Ectodermal cell (in vitro differentiated cells): ENCODE measurements at regions not wholly inside any gene's neighbourhood (a gene's known extent, or its start where the extent isn't known, plus 50 kb on each side); places are given as distances from the start of the nearest gene placed in this dataset.
A peak's percentile ranks its signal among the peaks of the same experiment; 100 is the strongest.

Experiments
- H3K27ac ChIP-seq: 2 replicates; pipeline ENCODE4 v1.7.0; 2013; ENCODE audit warnings: mild to moderate bottlenecking, low read depth, low read length; ENCODE audit not compliant: insufficient read depth, poor library complexity, severe bottlenecking
- H3K27me3 ChIP-seq: 2 replicates; pipeline ENCODE4 v1.7.0; 2013; ENCODE audit warnings: mild to moderate bottlenecking, low read length; ENCODE audit not compliant: insufficient read depth, control insufficient read depth, poor library complexity, severe bottlenecking
- H3K36me3 ChIP-seq: one replicate; pipeline ENCODE4 v1.7.0; 2013; ENCODE audit warnings: low read length; ENCODE audit not compliant: control insufficient read depth, insufficient read depth
- H3K4me1 ChIP-seq: one replicate; pipeline ENCODE4 v1.7.0; 2013; ENCODE audit warnings: low read length; ENCODE audit not compliant: control insufficient read depth, insufficient read depth
- H3K4me3 ChIP-seq: 2 replicates; pipeline ENCODE4 v1.7.0; 2013; ENCODE audit warnings: low read depth, low read length, control low read depth; ENCODE audit not compliant: insufficient read depth
- H3K9me3 ChIP-seq: 2 replicates; pipeline ENCODE4 v1.7.0; 2013; ENCODE audit warnings: mild to moderate bottlenecking, low read length, moderate library complexity; ENCODE audit not compliant: control insufficient read depth
- WGBS, 2 experiments: methylation state at CpG; one replicate each; pipeline ENCODE4 v1.1.7; 2013; ENCODE audit warnings: missing lambda C conversion rate in 2 of 2; 5-methylcytosine and 5-hydroxymethylcytosine counted together

- Histone ChIP-seq H3K4me1 (no peaks in the 10 kb centered on the region), H3K36me3 (peaks cover 27% of the 10 kb centered on the region), H3K27me3 (no peaks in the 10 kb centered on the region), H3K4me3 (no peak overlapping the region), H3K27ac (no peak overlapping the region), H3K9me3 (no peaks in the 10 kb centered on the region)
- 95% methylated on average over 6 of the region's 6 CpGs for WGBS, 2 experiments
Observed at GRCh38 chr3:127033171-127033570, 50.3 kb downstream of the PLXNA1 start.

GRCh38 chr3:127033786-127034185 is 50.9 kb downstream of the PLXNA1 start:
- H3K4me1 ChIP-seq: no peaks in the 10 kb centered on the region
- WGBS, 2 experiments: 94 to 95% methylated on average over 20 of the region's 20 CpGs
- no peak overlapping the region for H3K27ac ChIP-seq
- no peaks in the 10 kb centered on the region for H3K27me3 ChIP-seq
- no peaks in the 10 kb centered on the region for H3K9me3 ChIP-seq
- H3K4me3 ChIP-seq: no peak overlapping the region
- peaks cover 27% of the 10 kb centered on the region for H3K36me3 ChIP-seq

GRCh38 chr3:127034195-127034989 is 51.5 kb downstream of the PLXNA1 start:
- Histone ChIP-seq H3K27ac (no peak overlapping the region), H3K27me3 (no peaks in the 10 kb centered on the region), H3K36me3 (peaks cover 27% of the 10 kb centered on the region), H3K9me3 (no peaks in the 10 kb centered on the region), H3K4me3 (no peak overlapping the region), H3K4me1 (no peaks in the 10 kb centered on the region)
- 94 to 95% methylated on average over 30 of the region's 30 CpGs for WGBS, 2 experiments

GRCh38 chr3:127034990-127035652 is 52.2 kb downstream of the PLXNA1 start:
- no peaks in the 10 kb centered on the region for H3K27me3 ChIP-seq
- no peaks in the 10 kb centered on the region for H3K4me1 ChIP-seq
- no peak overlapping the region for H3K27ac ChIP-seq
- H3K36me3 ChIP-seq: peaks cover 25% of the 10 kb centered on the region
- no peak overlapping the region for H3K4me3 ChIP-seq
- H3K9me3 ChIP-seq: no peaks in the 10 kb centered on the region
- WGBS, 2 experiments: 92 to 95% methylated on average over 13 of the region's 13 CpGs

- no peaks in the 10 kb centered on the region for H3K27me3 ChIP-seq
- no peak overlapping the region for H3K4me3 ChIP-seq
- 94 to 96% methylated on average over 10 of the region's 10 CpGs for WGBS, 2 experiments
- H3K27ac ChIP-seq: no peak overlapping the region
- no peaks in the 10 kb centered on the region for H3K4me1 ChIP-seq
- peaks cover 19% of the 10 kb centered on the region for H3K36me3 ChIP-seq
- no peaks in the 10 kb centered on the region for H3K9me3 ChIP-seq
Observed at GRCh38 chr3:127035677-127036076, 52.8 kb downstream of the PLXNA1 start.

GRCh38 chr3:127036209-127037020 is 53.5 kb downstream of the PLXNA1 start:
- WGBS, 2 experiments: 94% methylated on average over 28 of the region's 28 CpGs
- H3K36me3 ChIP-seq: peaks cover 14% of the 10 kb centered on the region
- H3K27me3 ChIP-seq: no peaks in the 10 kb centered on the region
- no peaks in the 10 kb centered on the region for H3K4me1 ChIP-seq
- H3K9me3 ChIP-seq: no peaks in the 10 kb centered on the region
- H3K4me3 ChIP-seq: no peak overlapping the region
- no peak overlapping the region for H3K27ac ChIP-seq

- 93 to 94% methylated on average over 16 of the region's 16 CpGs for WGBS, 2 experiments
Observed at GRCh38 chr3:127037021-127037400, 54.1 kb downstream of the PLXNA1 start.

GRCh38 chr3:127037418-127037841 is 54.5 kb downstream of the PLXNA1 start:
- Histone ChIP-seq H3K27ac (peak overlapping the region; percentile 54), H3K9me3 (no peaks in the 10 kb centered on the region), H3K36me3 (peaks cover 7% of the 10 kb centered on the region), H3K4me1 (no peaks in the 10 kb centered on the region), H3K4me3 (no peak overlapping the region), H3K27me3 (no peaks in the 10 kb centered on the region)
- WGBS, 2 experiments: 93 to 95% methylated on average over 11 of the region's 11 CpGs

More at GRCh38 chr3:127037021-127037400, 54.1 kb downstream of the PLXNA1 start:
- Histone ChIP-seq H3K36me3 (peaks cover 12% of the 10 kb centered on the region), H3K9me3 (no peaks in the 10 kb centered on the region), H3K27ac (no peak overlapping the region), H3K4me3 (no peak overlapping the region), H3K27me3 (no peaks in the 10 kb centered on the region), H3K4me1 (no peaks in the 10 kb centered on the region)

GRCh38 chr3:127037971-127038446 is 55.1 kb downstream of the PLXNA1 start:
- H3K9me3 ChIP-seq: no peaks in the 10 kb centered on the region
- no peaks in the 10 kb centered on the region for H3K27me3 ChIP-seq
- H3K27ac ChIP-seq: no peak overlapping the region
- H3K36me3 ChIP-seq: peaks cover 5% of the 10 kb centered on the region
- WGBS, 2 experiments: 91 to 93% methylated on average over 10 of the region's 10 CpGs
- H3K4me3 ChIP-seq: no peak overlapping the region
- H3K4me1 ChIP-seq: peaks cover under 1% of the 10 kb centered on the region

GRCh38 chr3:127038466-127038865 is 55.6 kb downstream of the PLXNA1 start:
- Histone ChIP-seq H3K27ac (no peak overlapping the region), H3K9me3 (no peaks in the 10 kb centered on the region), H3K36me3 (peaks cover under 1% of the 10 kb centered on the region), H3K4me3 (no peak overlapping the region), H3K4me1 (peaks cover 5% of the 10 kb centered on the region), H3K27me3 (no peaks in the 10 kb centered on the region)
- 95 to 96% methylated on average over 14 of the region's 14 CpGs for WGBS, 2 experiments
